SK-N-SH treated with all-trans-retinoic acid at 6 μM for 48 hours (cell line): ENCODE measurements at regions not wholly inside any gene's neighbourhood (a gene's known extent, or its start where the extent isn't known, plus 50 kb on each side); places are given as distances from the start of the nearest gene placed in this dataset.

Experiments
- ATAC-seq: fragments of 200-7000 bp; cut with Tn5 transposase; 3 replicates; pipeline ENCODE4 v1.9.1; 2020; ENCODE audit warnings: mild to moderate bottlenecking, moderate library complexity
- BACH2 ChIP-seq: fragments of 250-450 bp; sonication (Bioruptor Pico); IDR thresholded peaks from 2 replicates; pipeline ENCODE4 v1.9.0; 2021; ENCODE audit warnings: mild to moderate bottlenecking, borderline replicate concordance
- CREB5 ChIP-seq: fragments of 250-450 bp; sonication (Bioruptor Pico); IDR thresholded peaks from 2 replicates; pipeline ENCODE4 v1.5.1; 2020; ENCODE audit warnings: low read depth, mild to moderate bottlenecking, moderate library complexity
- CSDC2 ChIP-seq: fragments of 250-450 bp; sonication (Bioruptor Pico); IDR thresholded peaks from 2 replicates; pipeline ENCODE4 v1.5.0; 2020; ENCODE audit warnings: mild to moderate bottlenecking, moderate library complexity
- ESRRG ChIP-seq: fragments of 250-450 bp; sonication (Bioruptor Pico); IDR thresholded peaks from 2 replicates; pipeline ENCODE4 v1.6.1; 2021; ENCODE audit warnings: mild to moderate bottlenecking
- GLIS3 ChIP-seq: fragments of 250-450 bp; sonication (Bioruptor Pico); IDR thresholded peaks from 2 replicates; pipeline ENCODE4 v1.5.0; 2020; ENCODE audit warnings: mild to moderate bottlenecking, moderate library complexity
- ISL1 ChIP-seq: fragments of 250-450 bp; sonication (Bioruptor Pico); IDR thresholded peaks from 2 replicates; pipeline ENCODE4 v2.1.2; 2022; ENCODE audit warnings: mild to moderate bottlenecking, moderate library complexity
- OSR1 ChIP-seq: fragments of 250-450 bp; sonication (Bioruptor Pico); IDR thresholded peaks from 2 replicates; pipeline ENCODE4 v1.8.0; 2022; ENCODE audit warnings: moderate library complexity, mild to moderate bottlenecking, inconsistent platforms
- POU6F1 ChIP-seq: fragments of 250-450 bp; sonication (Bioruptor Pico); IDR thresholded peaks from 2 replicates; pipeline ENCODE4 v1.8.0; 2021; ENCODE audit warnings: low read depth, mild to moderate bottlenecking, moderate library complexity, borderline replicate concordance
- PPARA ChIP-seq: fragments of 250-450 bp; sonication (Bioruptor Pico); IDR thresholded peaks from 2 replicates; pipeline ENCODE4 v1.5.0; 2020; ENCODE audit warnings: mild to moderate bottlenecking, borderline replicate concordance
- RARB ChIP-seq: fragments of 250-450 bp; sonication (Bioruptor Pico); IDR thresholded peaks from 2 replicates; pipeline ENCODE4 v1.8.0; 2021; ENCODE audit warnings: mild to moderate bottlenecking, moderate library complexity
- SNAI2 ChIP-seq: fragments of 250-450 bp; sonication (Bioruptor Pico); IDR thresholded peaks from 2 replicates; pipeline ENCODE4 v1.5.0; 2020; ENCODE audit warnings: mild to moderate bottlenecking, moderate library complexity
- TCF4 ChIP-seq: fragments of 250-450 bp; sonication (Bioruptor Pico); IDR thresholded peaks from 2 replicates; pipeline ENCODE4 v1.8.0; 2021; ENCODE audit warnings: mild to moderate bottlenecking, moderate library complexity, borderline replicate concordance
- TOX ChIP-seq: fragments of 250-450 bp; sonication (Bioruptor Pico); IDR thresholded peaks from 2 replicates; pipeline ENCODE4 v1.8.0; 2021; ENCODE audit warnings: mild to moderate bottlenecking, moderate library complexity, borderline replicate concordance
- TSHZ2 ChIP-seq: fragments of 250-450 bp; sonication (Bioruptor Pico); IDR thresholded peaks from 2 replicates; pipeline ENCODE4 v1.5.0; 2020; ENCODE audit warnings: mild to moderate bottlenecking, moderate library complexity
- ZC3H10 ChIP-seq: fragments of 250-450 bp; sonication (Bioruptor Pico); IDR thresholded peaks from 2 replicates; pipeline ENCODE4 v1.5.1; 2021; ENCODE audit warnings: mild to moderate bottlenecking, moderate library complexity
- ZFP3 ChIP-seq: fragments of 250-450 bp; sonication (Bioruptor Pico); IDR thresholded peaks from 2 replicates; pipeline ENCODE4 v1.5.0; 2020; ENCODE audit warnings: mild to moderate bottlenecking, moderate library complexity
- ZFP30 ChIP-seq: fragments of 450-650 bp; formaldehyde crosslinking; IDR thresholded peaks from 2 replicates; pipeline ENCODE4 v1.5.0; 2022; ENCODE audit warnings: mild to moderate bottlenecking, moderate library complexity
- ZNF70 ChIP-seq: fragments of 450-650 bp; formaldehyde crosslinking; IDR thresholded peaks from 2 replicates; pipeline ENCODE4 v1.5.0; 2020; ENCODE audit warnings: mild to moderate bottlenecking, moderate library complexity
- ZNF8 ChIP-seq: fragments of 450-650 bp; formaldehyde crosslinking; IDR thresholded peaks from 2 replicates; pipeline ENCODE4 v1.5.0; 2020; ENCODE audit warnings: mild to moderate bottlenecking, moderate library complexity
- TF ChIP-seq, protein P1 (sequence below): fragments of 250-450 bp; sonication (Bioruptor Pico); IDR thresholded peaks from 2 replicates; pipeline ENCODE4 v1.5.1; 2021; ENCODE audit warnings: mild to moderate bottlenecking, moderate library complexity

GRCh38 chr2:41832218-41832617, 215.6 kb upstream of the PKDCC start:
- ATAC-seq: no peak
- no peak for TF ChIP-seq TSHZ2 (CRISPR knock-in tag)
- TF ChIP-seq ESRRG (CRISPR knock-in tag): no peak
- no peak for TF ChIP-seq ZNF8 (CRISPR knock-in tag)
- no peak for TF ChIP-seq TCF4
- TF ChIP-seq SNAI2: no peak
- TF ChIP-seq CSDC2: no peak
- TF ChIP-seq ZFP3 (CRISPR knock-in tag): no peak
- TF ChIP-seq RARB (CRISPR knock-in tag): no peak
- TF ChIP-seq OSR1 (CRISPR knock-in tag): no peak
- TF ChIP-seq POU6F1 (CRISPR knock-in tag): no peak
- TF ChIP-seq PPARA: no peak
- TF ChIP-seq, protein P1, sequence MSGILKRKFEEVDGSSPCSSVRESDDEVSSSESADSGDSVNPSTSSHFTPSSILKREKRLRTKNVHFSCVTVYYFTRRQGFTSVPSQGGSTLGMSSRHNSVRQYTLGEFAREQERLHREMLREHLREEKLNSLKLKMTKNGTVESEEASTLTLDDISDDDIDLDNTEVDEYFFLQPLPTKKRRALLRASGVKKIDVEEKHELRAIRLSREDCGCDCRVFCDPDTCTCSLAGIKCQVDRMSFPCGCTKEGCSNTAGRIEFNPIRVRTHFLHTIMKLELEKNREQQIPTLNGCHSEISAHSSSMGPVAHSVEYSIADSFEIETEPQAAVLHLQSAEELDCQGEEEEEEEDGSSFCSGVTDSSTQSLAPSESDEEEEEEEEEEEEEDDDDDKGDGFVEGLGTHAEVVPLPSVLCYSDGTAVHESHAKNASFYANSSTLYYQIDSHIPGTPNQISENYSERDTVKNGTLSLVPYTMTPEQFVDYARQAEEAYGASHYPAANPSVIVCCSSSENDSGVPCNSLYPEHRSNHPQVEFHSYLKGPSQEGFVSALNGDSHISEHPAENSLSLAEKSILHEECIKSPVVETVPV (CRISPR knock-in tag): no peak
- no peak for TF ChIP-seq ZC3H10 (CRISPR knock-in tag)
- no peak for TF ChIP-seq ISL1 (CRISPR knock-in tag)
- no peak for TF ChIP-seq ZFP30 (CRISPR knock-in tag)

- ATAC-seq: no peak
These were observed 212.4 kb upstream of the PKDCC start for GRCh38 chr2:41835401-41835800.

GRCh38 chr2:41836948-41837347, 210.9 kb upstream of the PKDCC start:
- ATAC-seq: no peak
- TF ChIP-seq RARB (CRISPR knock-in tag) (no peak), TCF4 (no peak), GLIS3 (no peak), BACH2 (CRISPR knock-in tag) (no peak), CSDC2 (peak; percentile 98), CREB5 (CRISPR knock-in tag) (peak; percentile 47; the same call in 1 of the 2 replicates), POU6F1 (CRISPR knock-in tag) (no peak; the same call in 1 of the 2 replicates), PPARA (peak; percentile 72; the same call in 1 of the 2 replicates), OSR1 (CRISPR knock-in tag) (no peak), ZNF70 (CRISPR knock-in tag) (peak; percentile 39; the same call in 1 of the 2 replicates), ZFP3 (CRISPR knock-in tag) (peak; percentile 85), ZFP30 (CRISPR knock-in tag) (peak; percentile 40; the same call in 1 of the 2 replicates), ZNF8 (CRISPR knock-in tag) (no peak; the same call in 1 of the 2 replicates)

More at GRCh38 chr2:41835401-41835800, 212.4 kb upstream of the PKDCC start:
- no peak for TF ChIP-seq ZNF8 (CRISPR knock-in tag)
- no peak for TF ChIP-seq CSDC2
- no peak for TF ChIP-seq TOX (CRISPR knock-in tag)
- no peak for TF ChIP-seq BACH2 (CRISPR knock-in tag)
- no peak for TF ChIP-seq TSHZ2 (CRISPR knock-in tag)
